NT2/D1 (cell line): ENCODE measurements at regions not wholly inside any gene's neighbourhood (a gene's known extent, or its start where the extent isn't known, plus 50 kb on each side); places are given as distances from the start of the nearest gene placed in this dataset.

Experiments
- SUZ12 ChIP-seq: IDR thresholded peaks from 2 replicates; pipeline ENCODE4 v1.6.1; 2011; ENCODE audit not compliant: insufficient read length, insufficient read depth; ENCODE audit errors: extremely low read depth
- YY1 ChIP-seq: IDR thresholded peaks from 2 replicates; pipeline ENCODE4 v1.6.1; 2011; ENCODE audit not compliant: insufficient read length, insufficient read depth
- ZNF274 ChIP-seq: IDR thresholded peaks from 2 replicates; pipeline ENCODE4 v1.6.1; 2011; ENCODE audit warnings: mild to moderate bottlenecking, low read depth, low read length

DNA sequence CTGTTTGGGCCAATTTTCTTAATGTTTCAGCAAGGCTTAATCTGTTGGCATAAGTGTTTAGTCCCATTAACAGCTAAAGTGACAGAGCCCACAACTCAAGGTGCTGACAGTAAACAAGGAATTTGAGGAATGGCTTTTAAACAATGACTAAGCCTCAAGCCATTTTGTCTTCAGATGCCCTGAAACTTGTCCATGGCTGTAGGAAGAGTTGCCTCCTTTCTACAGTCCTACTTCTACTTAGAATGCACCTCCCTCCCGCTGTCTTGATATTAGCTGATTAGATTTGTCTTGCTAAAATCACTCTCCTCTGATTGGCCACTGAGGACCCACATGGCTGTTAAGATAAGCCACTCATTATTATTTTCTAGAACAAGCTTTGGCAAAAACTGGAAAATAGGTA is 188.4 kb upstream of the OTX2 start:
- TF ChIP-seq SUZ12 (no peak), YY1 (no peak), ZNF274 (no peak)
